Neuronal stem cell (in vitro differentiated cells): ENCODE measurements at regions not wholly inside any gene's neighbourhood (a gene's known extent, or its start where the extent isn't known, plus 50 kb on each side); places are given as distances from the start of the nearest gene placed in this dataset.

Source experiments
- DNase-seq: peaks from one replicate; pipeline ENCODE4 v3.0.0-alpha.2; 2013; ENCODE audit warnings: low spot score
- H2AFZ ChIP-seq: one replicate; pipeline ENCODE4 v1.6.1; 2013; ENCODE audit warnings: mild to moderate bottlenecking, low read length, inconsistent platforms
- H2AK5ac ChIP-seq: 2 replicates; pipeline ENCODE4 v1.6.1; 2013; ENCODE audit warnings: low read depth, mild to moderate bottlenecking, inconsistent platforms, low read length, moderate library complexity, mixed read lengths
- H2BK120ac ChIP-seq: 2 replicates; pipeline ENCODE4 v1.6.1; 2013; ENCODE audit warnings: low read depth, mild to moderate bottlenecking, inconsistent platforms, low read length, moderate library complexity, mixed read lengths
- H2BK12ac ChIP-seq: one replicate; pipeline ENCODE4 v1.6.1; 2013; ENCODE audit warnings: low read length, inconsistent platforms
- H2BK15ac ChIP-seq: 2 replicates; pipeline ENCODE4 v1.6.1; 2013; ENCODE audit warnings: mild to moderate bottlenecking, low read length, inconsistent platforms, mixed read lengths
- H2BK5ac ChIP-seq: one replicate; pipeline ENCODE4 v1.6.1; 2013; ENCODE audit warnings: inconsistent platforms, mild to moderate bottlenecking, low read length, moderate library complexity
- H3K14ac ChIP-seq: one replicate; pipeline ENCODE4 v1.6.1; 2013; ENCODE audit warnings: low read length, inconsistent platforms
- H3K18ac ChIP-seq: 2 replicates; pipeline ENCODE4 v1.6.1; 2013; ENCODE audit warnings: low read length, inconsistent platforms
- H3K23ac ChIP-seq: 2 replicates; pipeline ENCODE4 v1.6.1; 2013; ENCODE audit warnings: low read depth, mild to moderate bottlenecking, mixed read lengths, low read length, inconsistent platforms; ENCODE audit not compliant: poor library complexity
- H3K27ac ChIP-seq: replicated peaks from 3 replicates; pipeline ENCODE4 v1.5.1; 2013; ENCODE audit warnings: low read length, inconsistent platforms
- H3K27me3 ChIP-seq, 3 experiments: 2 replicates each; pipeline ENCODE4 v1.6.1; 2013; ENCODE audit warnings: low read length in 3 of 3, mild to moderate bottlenecking in 2 of 3, inconsistent platforms in 1 of 3, low read depth in 1 of 3, mixed read lengths in 1 of 3, moderate library complexity in 1 of 3; ENCODE audit not compliant: control insufficient read depth in 3 of 3, insufficient read depth in 3 of 3
- H3K36me3 ChIP-seq, 2 donors: replicated peaks in 1 of 2; 2 replicates each; pipeline ENCODE4 v1.6.1; 2013; ENCODE audit warnings: low read length in 2 of 2; ENCODE audit not compliant: control insufficient read depth in 2 of 2, insufficient read depth in 2 of 2
- H3K4ac ChIP-seq: 2 replicates; pipeline ENCODE4 v1.6.1; 2013; ENCODE audit warnings: inconsistent platforms, mild to moderate bottlenecking, low read length, moderate library complexity
- H3K4me1 ChIP-seq, 2 donors: 1 replicate in 1 of 2; 2 replicates in 1 of 2; pipeline ENCODE4 v1.6.1; 2013; ENCODE audit warnings: low read length in 2 of 2, low read depth in 1 of 2; ENCODE audit not compliant: control insufficient read depth in 2 of 2, insufficient read depth in 1 of 2
- H3K4me2 ChIP-seq: one replicate; pipeline ENCODE4 v1.6.1; 2013; ENCODE audit warnings: mild to moderate bottlenecking, low read length, inconsistent platforms; ENCODE audit not compliant: insufficient read depth, poor library complexity, severe bottlenecking
- H3K4me3 ChIP-seq, 2 donors: 2 replicates each; pipeline ENCODE4 v1.5.1; 2013; ENCODE audit warnings: low read length in 2 of 2, mild to moderate bottlenecking in 2 of 2, inconsistent platforms in 1 of 2, moderate library complexity in 1 of 2
- H3K79me1 ChIP-seq: one replicate; pipeline ENCODE4 v1.6.1; 2013; ENCODE audit warnings: low read depth, mild to moderate bottlenecking, inconsistent platforms, low read length, moderate library complexity
- H3K9ac ChIP-seq: one replicate; pipeline ENCODE4 v1.6.1; 2013; ENCODE audit warnings: mild to moderate bottlenecking, low read depth, low read length, inconsistent platforms; ENCODE audit not compliant: poor library complexity
- H3K9me3 ChIP-seq, 2 donors: replicated peaks in 1 of 2; 2 replicates each; pipeline versions ENCODE3 to v1.6.1; 2013; ENCODE audit warnings: low read length in 2 of 2, mild to moderate bottlenecking in 2 of 2, inconsistent platforms in 1 of 2, low read depth in 1 of 2, mixed read lengths in 1 of 2, moderate library complexity in 1 of 2; ENCODE audit not compliant: control insufficient read depth in 2 of 2, insufficient read depth in 1 of 2
- H4K8ac ChIP-seq: one replicate; pipeline ENCODE4 v1.6.1; 2013; ENCODE audit warnings: low read depth, mild to moderate bottlenecking, inconsistent platforms, low read length, moderate library complexity
- H4K91ac ChIP-seq: one replicate; pipeline ENCODE4 v1.6.1; 2013; ENCODE audit warnings: low read length, low read depth, mild to moderate bottlenecking, inconsistent platforms; ENCODE audit not compliant: poor library complexity
- WGBS, 2 donors: extraction: QIAGEN DNeasy Blood & Tissue Kit; methylation state at CpG; one replicate each; pipeline ENCODE4 v1.1.7; 2013; ENCODE audit warnings: missing lambda C conversion rate in 2 of 2, mixed read lengths in 1 of 2; ENCODE audit not compliant: insufficient read length in 2 of 2, insufficient replicate concordance in 1 of 2; ENCODE audit errors: extremely low coverage in 2 of 2; 5-methylcytosine and 5-hydroxymethylcytosine counted together

DNA sequence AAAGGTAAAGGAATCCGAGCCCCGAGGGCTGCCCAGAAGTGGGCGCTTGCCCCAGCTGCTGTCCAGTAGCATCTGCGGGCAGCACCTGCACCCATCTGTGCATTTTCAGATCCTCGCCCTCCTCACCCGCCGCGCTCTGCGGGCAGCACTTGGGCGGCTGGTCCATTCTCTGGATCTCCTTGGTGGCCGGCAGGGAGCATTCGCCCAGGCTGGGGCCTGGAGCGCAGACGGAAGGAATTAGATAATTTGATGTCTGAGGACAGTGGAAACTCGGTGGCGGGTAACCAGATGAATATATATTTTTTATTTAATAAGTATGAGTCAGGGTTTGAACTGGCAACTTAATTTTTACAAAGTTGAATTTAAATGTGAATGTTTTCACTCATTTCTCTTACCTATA lies 88.5 kb downstream of the NPIPB11 start:
- no peak overlapping the region for H2AFZ ChIP-seq
- H2BK12ac ChIP-seq, result peak overlapping the region; percentile 84
- H3K27ac ChIP-seq, result no peak overlapping the region
- no peak overlapping the region for H3K9ac ChIP-seq
- no peak overlapping the region for H2BK15ac ChIP-seq
- H2BK120ac ChIP-seq, result no peak overlapping the region
- H3K27me3 ChIP-seq, result no peaks in the 10 kb centered on the region
- H3K4me2 ChIP-seq, result no peak overlapping the region
- H3K9me3 ChIP-seq, result no peaks in the 10 kb centered on the region
- H3K4me1 ChIP-seq, result peaks cover 26 to 59% of the 10 kb centered on the region in 2 donors
- no peak overlapping the region for H2BK5ac ChIP-seq
- no CpG with 5 or more reads among the region's 16 CpGs for WGBS, 2 donors
- no peak overlapping the region for H2AK5ac ChIP-seq
- peak overlapping the region; percentile 57 for H3K18ac ChIP-seq
- H3K4ac ChIP-seq, result no peak overlapping the region
- H3K4me3 ChIP-seq, result no peak overlapping the region
- peaks cover 2% of the 10 kb centered on the region for H3K79me1 ChIP-seq
- H4K8ac ChIP-seq, result no peak overlapping the region
- no peak overlapping the region for H3K23ac ChIP-seq
- H3K36me3 ChIP-seq, result no peaks in the 10 kb centered on the region
- DNase-seq, result no peak
- no peak overlapping the region for H4K91ac ChIP-seq
- H3K14ac ChIP-seq, result no peak overlapping the region

DNA sequence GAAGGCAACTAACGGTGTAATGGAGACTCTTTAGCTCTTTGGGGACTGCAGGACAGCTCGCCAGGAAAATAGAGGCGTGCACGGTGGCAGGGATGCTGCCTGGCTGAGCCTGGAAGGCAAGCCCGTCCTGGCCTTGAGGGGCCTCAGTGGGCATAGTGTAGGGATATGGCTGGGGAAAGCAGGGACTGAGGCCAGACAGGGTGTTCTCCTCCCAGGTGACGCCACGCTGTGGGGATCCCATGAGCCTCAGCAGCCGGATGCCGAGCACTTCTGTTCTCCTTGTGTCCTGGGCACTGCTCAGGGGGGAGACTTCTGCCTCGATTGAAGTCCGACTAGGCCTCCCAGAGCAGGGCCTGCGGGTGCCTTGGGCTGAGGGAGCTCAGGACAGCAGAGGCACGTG lies 89.2 kb downstream of the NPIPB11 start:
- Histone ChIP-seq H3K9me3 (no peaks in the 10 kb centered on the region), H4K91ac (peak overlapping the region; percentile 77), H3K4me3 (no peak overlapping the region), H3K23ac (no peak overlapping the region), H2BK120ac (no peak overlapping the region), H3K4me2 (no peak overlapping the region), H3K4me1 (peaks cover 26 to 59% of the 10 kb centered on the region in 2 donors), H2BK15ac (peak overlapping the region; percentile 38), H2AK5ac (peak overlapping the region; percentile 96), H3K9ac (peak overlapping the region; percentile 7), H3K36me3 (no peaks in the 10 kb centered on the region), H2BK12ac (peak overlapping the region; percentile 82), H3K18ac (peak overlapping the region; percentile 76), H3K14ac (no peak overlapping the region), H3K4ac (no peak overlapping the region), H2AFZ (no peak overlapping the region), H3K79me1 (peaks cover 2% of the 10 kb centered on the region), H4K8ac (no peak overlapping the region), H2BK5ac (peak overlapping the region; percentile 20), H3K27ac (no peak overlapping the region), H3K27me3 (no peaks in the 10 kb centered on the region)
- no peak for DNase-seq
- no CpG with 5 or more reads among the region's 13 CpGs for WGBS, 2 donors

DNA sequence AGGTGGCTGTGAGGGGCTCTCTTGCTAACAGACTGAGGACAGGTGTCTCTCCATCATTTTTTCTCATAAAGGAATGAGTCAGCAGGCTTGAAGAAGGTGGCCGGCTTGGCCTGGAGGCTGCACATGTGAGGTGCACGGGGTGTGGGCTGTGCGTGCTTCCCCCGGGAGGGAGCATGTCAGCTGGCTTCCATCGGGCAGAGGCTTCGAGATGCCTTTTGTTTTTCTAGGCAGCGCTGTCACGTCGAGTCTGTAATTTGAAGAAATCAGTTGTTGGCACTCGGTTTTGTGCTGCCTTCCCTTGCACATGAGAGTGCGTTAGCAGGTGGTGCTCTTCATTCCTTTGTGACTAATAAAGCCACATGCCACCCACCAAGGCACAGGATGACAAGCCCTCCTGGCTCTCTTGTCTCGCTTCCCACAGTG lies 89.7 kb downstream of the NPIPB11 start:
- no CpG with 5 or more reads among the region's 12 CpGs for WGBS, 2 donors

DNA sequence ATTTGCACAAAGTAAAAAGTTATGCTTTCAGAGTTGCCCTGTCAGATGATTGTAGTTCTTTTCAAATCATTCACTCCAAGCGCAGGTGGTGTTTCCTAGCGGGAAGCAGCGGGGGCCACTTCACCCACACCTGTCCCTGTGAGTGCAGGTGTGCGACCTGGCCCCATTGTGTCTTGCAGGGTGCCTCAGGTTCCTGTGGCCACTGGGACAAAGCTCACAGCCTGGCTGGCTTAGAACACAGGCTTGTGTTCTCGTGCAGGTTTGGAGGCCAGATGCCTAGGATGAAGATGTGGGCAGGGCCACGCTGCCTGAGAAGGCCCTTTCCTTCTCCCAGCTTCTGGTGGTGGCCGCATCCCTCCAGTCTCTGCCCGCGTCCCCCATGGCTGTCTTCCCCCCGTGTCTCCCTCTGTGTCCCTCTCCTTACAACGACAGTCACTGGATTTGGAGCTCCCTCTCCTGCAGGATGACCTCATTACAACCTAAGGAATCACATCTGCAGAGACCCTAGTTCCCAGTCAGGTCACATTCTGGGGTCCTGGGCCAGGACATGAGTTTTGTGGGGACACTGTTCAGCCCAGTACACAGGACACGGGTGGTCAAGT lies 90.5 kb downstream of the NPIPB11 start:
- peaks cover 2% of the 10 kb centered on the region for H3K79me1 ChIP-seq
- H3K4me2 ChIP-seq, result no peak overlapping the region
- H4K8ac ChIP-seq, result no peak overlapping the region
- H2BK120ac ChIP-seq, result no peak overlapping the region
- peak overlapping the region; percentile 13 for H2AFZ ChIP-seq
- H3K9ac ChIP-seq, result no peak overlapping the region
- WGBS, 2 donors, result no CpG with 5 or more reads among the region's 12 CpGs
- H3K4me3 ChIP-seq, result no peak overlapping the region
- no peak overlapping the region for H3K14ac ChIP-seq
- peak; percentile 26 for DNase-seq
- no peak overlapping the region for H2BK5ac ChIP-seq
- no peak overlapping the region for H3K27ac ChIP-seq
- no peaks in the 10 kb centered on the region for H3K36me3 ChIP-seq
- no peaks in the 10 kb centered on the region for H3K9me3 ChIP-seq
- no peak overlapping the region for H3K4ac ChIP-seq
- no peak overlapping the region for H2BK12ac ChIP-seq
- peak overlapping the region; percentile 9 for H3K18ac ChIP-seq
- no peak overlapping the region for H3K23ac ChIP-seq
- H3K27me3 ChIP-seq, result no peaks in the 10 kb centered on the region
- no peak overlapping the region for H4K91ac ChIP-seq
- H2AK5ac ChIP-seq, result peak overlapping the region; percentile 16
- peaks cover 26 to 54% of the 10 kb centered on the region in 2 donors for H3K4me1 ChIP-seq
- no peak overlapping the region for H2BK15ac ChIP-seq

More for the DNA sequence above, 89.7 kb downstream of the NPIPB11 start:
- H2BK120ac ChIP-seq, result no peak overlapping the region
- peak overlapping the region; percentile 16 for H2AK5ac ChIP-seq
- H3K27me3 ChIP-seq, result no peaks in the 10 kb centered on the region
- H3K4me1 ChIP-seq, result peaks cover 26 to 59% of the 10 kb centered on the region in 2 donors
- H3K36me3 ChIP-seq, result no peaks in the 10 kb centered on the region
- peaks cover 2% of the 10 kb centered on the region for H3K79me1 ChIP-seq
- H3K14ac ChIP-seq, result no peak overlapping the region
- H3K4me3 ChIP-seq, result no peak overlapping the region
- H2AFZ ChIP-seq, result no peak overlapping the region
- no peak overlapping the region for H4K8ac ChIP-seq
- H3K4ac ChIP-seq, result no peak overlapping the region
- H3K9ac ChIP-seq, result no peak overlapping the region
- H2BK5ac ChIP-seq, result no peak overlapping the region
- H4K91ac ChIP-seq, result no peak overlapping the region
- no peak overlapping the region for H2BK15ac ChIP-seq
- H3K27ac ChIP-seq, result no peak overlapping the region
- H3K4me2 ChIP-seq, result no peak overlapping the region
- peak overlapping the region; percentile 67 for H3K18ac ChIP-seq
- H2BK12ac ChIP-seq, result no peak overlapping the region
- DNase-seq, result no peak
- H3K9me3 ChIP-seq, result no peaks in the 10 kb centered on the region
- no peak overlapping the region for H3K23ac ChIP-seq
